Kidney epithelial cell (primary cell): ENCODE measurements at regions not wholly inside any gene's neighbourhood (a gene's known extent, or its start where the extent isn't known, plus 50 kb on each side); places are given as distances from the start of the nearest gene placed in this dataset.

ENCODE experiments used
- DNase-seq: peaks from one replicate; pipeline ENCODE4 v3.0.0-alpha.2; 2010; ENCODE audit warnings: low read depth
- H3K27me3 ChIP-seq: 2 replicates; pipeline ENCODE4 v1.6.0; 2011; ENCODE audit warnings: low read length; ENCODE audit not compliant: control insufficient read depth, insufficient read depth
- H3K36me3 ChIP-seq: 2 replicates; pipeline ENCODE4 v1.5.1; 2011; ENCODE audit warnings: low read length; ENCODE audit not compliant: control insufficient read depth, insufficient read depth
- H3K4me3 ChIP-seq: 2 replicates; pipeline ENCODE4 v1.5.1; 2011; ENCODE audit warnings: low read depth, mild to moderate bottlenecking, control low read depth, low read length
- TF ChIP-seq, protein P1 (sequence below): IDR thresholded peaks from 2 replicates; pipeline ENCODE4 v1.5.1; 2011; ENCODE audit warnings: mild to moderate bottlenecking, moderate library complexity, low read length, control low read depth, inconsistent platforms; ENCODE audit not compliant: insufficient read depth, poor library complexity, severe bottlenecking

- no peak overlapping the region for H3K4me3 ChIP-seq
- H3K36me3 ChIP-seq: no peaks in the 10 kb centered on the region
- no peak for DNase-seq
- H3K27me3 ChIP-seq: no peaks in the 10 kb centered on the region
- TF ChIP-seq, protein P1, sequence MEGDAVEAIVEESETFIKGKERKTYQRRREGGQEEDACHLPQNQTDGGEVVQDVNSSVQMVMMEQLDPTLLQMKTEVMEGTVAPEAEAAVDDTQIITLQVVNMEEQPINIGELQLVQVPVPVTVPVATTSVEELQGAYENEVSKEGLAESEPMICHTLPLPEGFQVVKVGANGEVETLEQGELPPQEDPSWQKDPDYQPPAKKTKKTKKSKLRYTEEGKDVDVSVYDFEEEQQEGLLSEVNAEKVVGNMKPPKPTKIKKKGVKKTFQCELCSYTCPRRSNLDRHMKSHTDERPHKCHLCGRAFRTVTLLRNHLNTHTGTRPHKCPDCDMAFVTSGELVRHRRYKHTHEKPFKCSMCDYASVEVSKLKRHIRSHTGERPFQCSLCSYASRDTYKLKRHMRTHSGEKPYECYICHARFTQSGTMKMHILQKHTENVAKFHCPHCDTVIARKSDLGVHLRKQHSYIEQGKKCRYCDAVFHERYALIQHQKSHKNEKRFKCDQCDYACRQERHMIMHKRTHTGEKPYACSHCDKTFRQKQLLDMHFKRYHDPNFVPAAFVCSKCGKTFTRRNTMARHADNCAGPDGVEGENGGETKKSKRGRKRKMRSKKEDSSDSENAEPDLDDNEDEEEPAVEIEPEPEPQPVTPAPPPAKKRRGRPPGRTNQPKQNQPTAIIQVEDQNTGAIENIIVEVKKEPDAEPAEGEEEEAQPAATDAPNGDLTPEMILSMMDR: no peak
Measured at GRCh38 chr2:103009871-103010270, 248.0 kb downstream of the TMEM182 start.

DNA sequence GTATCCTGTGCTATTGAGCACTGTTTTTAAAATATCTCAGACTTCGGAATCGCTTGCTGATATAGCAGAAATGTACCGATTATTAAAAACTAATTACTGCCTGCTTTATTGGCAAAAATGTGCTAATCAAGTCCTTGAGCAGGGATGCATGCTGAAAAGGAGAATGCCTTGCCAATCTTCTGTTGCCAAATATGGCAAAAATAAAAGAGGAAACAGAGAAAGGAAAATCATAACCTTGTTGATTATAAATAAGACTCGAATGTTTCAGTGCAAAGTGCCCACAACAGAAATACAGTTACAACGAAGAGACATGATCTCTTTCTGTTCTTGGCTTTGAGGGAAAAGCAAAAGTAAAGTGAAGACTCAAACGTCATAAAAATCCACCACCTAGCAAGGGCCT lies 248.5 kb downstream of the TMEM182 start:
- H3K27me3 ChIP-seq: no peaks in the 10 kb centered on the region
- TF ChIP-seq, protein P1: no peak

DNA sequence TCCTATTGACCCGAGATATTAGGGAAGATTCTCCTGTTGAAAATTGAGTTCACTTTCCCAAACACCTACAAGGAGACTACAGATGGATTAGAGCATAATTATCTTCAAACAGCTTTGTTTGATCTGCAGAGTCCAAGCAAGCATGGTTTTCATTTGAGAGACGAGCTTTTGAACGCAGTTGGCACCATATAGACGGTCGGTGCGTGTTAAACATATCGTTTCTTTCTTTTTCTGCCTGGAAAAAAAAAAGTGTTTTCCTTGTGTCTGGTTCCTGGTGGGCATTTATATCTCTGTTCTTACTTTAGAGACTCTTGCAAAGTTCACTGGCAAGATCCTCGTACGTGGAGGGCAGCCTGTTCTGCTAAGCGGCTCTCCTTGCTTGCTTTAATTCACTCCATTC lies 248.9 kb downstream of the TMEM182 start:
- DNase-seq: no peak
- Histone ChIP-seq H3K4me3 (no peak overlapping the region), H3K36me3 (no peaks in the 10 kb centered on the region), H3K27me3 (no peaks in the 10 kb centered on the region)
- TF ChIP-seq, protein P1: no peak

More for the DNA sequence above, 248.5 kb downstream of the TMEM182 start:
- no peak for DNase-seq
- Histone ChIP-seq H3K4me3 (no peak overlapping the region), H3K36me3 (no peaks in the 10 kb centered on the region)

DNA sequence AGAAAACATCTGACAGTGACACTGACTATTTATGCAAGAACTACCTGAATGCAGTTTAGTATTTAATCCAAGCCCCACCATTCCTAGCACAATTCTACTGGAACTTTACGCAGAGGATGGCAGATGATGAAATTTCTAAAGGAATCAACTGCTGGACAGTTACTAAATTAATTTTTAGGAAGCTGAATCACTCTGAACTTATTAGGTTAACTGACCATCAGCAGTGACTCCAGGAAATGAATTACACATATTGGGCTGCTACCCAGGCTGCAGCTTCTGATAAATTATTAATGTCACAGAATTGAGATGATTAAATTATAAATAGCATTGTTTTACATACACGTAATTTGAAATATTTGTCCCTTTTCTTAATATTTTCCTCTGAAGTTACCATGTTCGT lies 250.8 kb downstream of the TMEM182 start:
- TF ChIP-seq, protein P1: no peak
- DNase-seq: no peak
- Histone ChIP-seq H3K27me3 (no peaks in the 10 kb centered on the region), H3K4me3 (no peak overlapping the region), H3K36me3 (no peaks in the 10 kb centered on the region)

- H3K27me3 ChIP-seq: no peaks in the 10 kb centered on the region
- no peak for DNase-seq
- no peaks in the 10 kb centered on the region for H3K36me3 ChIP-seq
- TF ChIP-seq, protein P1: no peak
- H3K4me3 ChIP-seq: no peak overlapping the region
Measured at GRCh38 chr2:103025056-103025455, 263.2 kb downstream of the TMEM182 start.

DNA sequence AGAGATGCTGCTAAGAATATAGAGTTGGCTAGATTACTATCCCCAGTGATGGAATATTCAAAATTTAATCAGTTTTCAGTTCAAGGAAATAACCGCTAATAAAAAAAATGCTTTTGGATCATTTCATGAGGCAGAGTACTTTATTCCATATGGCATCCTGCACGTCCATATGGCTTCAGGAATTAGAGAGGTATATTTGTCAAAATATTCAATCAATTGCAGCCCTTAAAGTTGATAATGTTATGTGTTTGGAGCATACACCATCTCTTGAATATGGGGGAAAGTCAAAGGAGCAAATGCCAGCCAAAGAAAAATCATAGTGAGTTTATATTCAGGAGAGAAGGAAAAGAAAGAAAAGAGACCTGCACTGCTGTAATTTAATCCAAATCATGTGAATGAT lies 266.4 kb downstream of the TMEM182 start:
- H3K4me3 ChIP-seq: no peak overlapping the region
- DNase-seq: no peak
- no peaks in the 10 kb centered on the region for H3K36me3 ChIP-seq
- H3K27me3 ChIP-seq: no peaks in the 10 kb centered on the region
- TF ChIP-seq, protein P1: no peak
